D721Med (cell line): ENCODE measurements at regions not wholly inside any gene's neighbourhood (a gene's known extent, or its start where the extent isn't known, plus 50 kb on each side); places are given as distances from the start of the nearest gene placed in this dataset.
"Not testable (repeated sequence)": the region's sequence is repeated elsewhere in the genome, so short reads cannot be mapped to it uniquely, and the experiment has no call there.

Experiments
- DNase-seq: peaks from one replicate; pipeline ENCODE4 v3.0.0; 2011; ENCODE audit warnings: low spot score; ENCODE audit not compliant: insufficient read length
- FAIRE-seq: peaks from 2 replicates; lab custom pipeline; 2011; peaks lifted over from hg19 to GRCh38; lab: Jason Lieb, UNC
- CTCF ChIP-seq: IDR thresholded peaks from 2 replicates; pipeline ENCODE4 v1.5.1; 2012; ENCODE audit warnings: mild to moderate bottlenecking, control low read depth; ENCODE audit not compliant: insufficient read depth; ENCODE audit errors: missing control alignments

- TF ChIP-seq CTCF: no peak
- DNase-seq (no peak), FAIRE-seq (no peak)
Measured at GRCh38 chr6:14552891-14553290, 435.3 kb downstream of the CD83 start.

GRCh38 chr6:14553515-14553914 is 435.9 kb downstream of the CD83 start:
- DNase-seq (no peak), FAIRE-seq (no peak)
- no peak for TF ChIP-seq CTCF

- FAIRE-seq (no peak), DNase-seq (no peak)
- no peak for TF ChIP-seq CTCF
Measured at GRCh38 chr6:14555804-14556203, 438.2 kb downstream of the CD83 start.

GRCh38 chr6:14559746-14560536 is 442.4 kb downstream of the CD83 start:
- DNase-seq: no peak
- no peak for TF ChIP-seq CTCF
- no peak for FAIRE-seq

GRCh38 chr6:14561563-14561962 is 444.0 kb downstream of the CD83 start:
- not testable (repeated sequence) for DNase-seq, FAIRE-seq

- DNase-seq (no peak), FAIRE-seq (no peak)
- TF ChIP-seq CTCF: no peak
Measured at GRCh38 chr6:14567842-14568241, 450.3 kb downstream of the CD83 start.

- DNase-seq (no peak), FAIRE-seq (no peak)
- TF ChIP-seq CTCF: no peak
Measured at GRCh38 chr6:14569394-14569793, 451.8 kb downstream of the CD83 start.

GRCh38 chr6:14569874-14570273 is 452.3 kb downstream of the CD83 start:
- FAIRE-seq, DNase-seq: not testable (repeated sequence)
